ENCODE measurements at regions not wholly inside any gene's neighbourhood (a gene's known extent, or its start where the extent isn't known, plus 50 kb on each side); places are given as distances from the start of the nearest gene placed in this dataset.

GRCh38 chr4:187491959-187492358 lies 503.6 kb upstream of the ZFP42 start (continued):
- TF ChIP-seq, protein P1, sequence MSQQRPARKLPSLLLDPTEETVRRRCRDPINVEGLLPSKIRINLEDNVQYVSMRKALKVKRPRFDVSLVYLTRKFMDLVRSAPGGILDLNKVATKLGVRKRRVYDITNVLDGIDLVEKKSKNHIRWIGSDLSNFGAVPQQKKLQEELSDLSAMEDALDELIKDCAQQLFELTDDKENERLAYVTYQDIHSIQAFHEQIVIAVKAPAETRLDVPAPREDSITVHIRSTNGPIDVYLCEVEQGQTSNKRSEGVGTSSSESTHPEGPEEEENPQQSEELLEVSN (IDR thresholded peaks at IDR 0.05) = no peak

DNA sequence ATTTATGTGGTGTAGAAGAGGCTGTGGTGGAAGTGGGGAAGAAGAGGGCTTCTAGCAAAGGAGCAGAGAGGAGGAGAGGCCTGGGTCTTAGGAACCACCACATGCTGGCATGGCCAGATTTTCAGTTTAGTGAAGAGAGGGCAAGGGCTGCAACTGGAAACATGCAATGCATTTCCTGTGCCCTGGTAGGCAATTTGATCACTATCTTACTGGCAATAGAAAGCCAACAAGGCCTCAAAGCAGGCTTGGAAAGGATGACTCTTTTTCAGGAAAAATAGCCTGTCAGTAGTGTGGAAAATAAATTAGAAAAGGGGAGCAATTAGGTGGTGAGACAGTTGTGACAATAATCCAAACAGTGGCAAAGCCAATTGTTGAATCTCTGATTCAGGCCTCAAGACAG lies 501.9 kb upstream of the ZFP42 start:
- Histone ChIP-seq H3K18ac (ENCODE audit: extremely low read depth, low read length) (no peak overlapping the region), H2AK5ac (ENCODE audit: low read depth, low read length) (no peak overlapping the region), H3K4ac (replicated peaks; ENCODE audit: insufficient read length, low read depth, low read length) (no peak overlapping the region), H2BK20ac (ENCODE audit: low read length) (no peak overlapping the region), H3K4me2 (ENCODE audit: insufficient read depth in 1 of 2, low read depth in 2 of 2, low read length in 2 of 2) (no peak overlapping the region), H3K79me2 (ENCODE audit: control insufficient read depth in 1 of 2, insufficient read depth in 2 of 2, low read length in 2 of 2) (no peaks in the 10 kb centered on the region), H2BK12ac (ENCODE audit: low read depth, low read length) (no peak overlapping the region), H3K27me3 (replicated peaks in 1 of 4; ENCODE audit: control insufficient read depth in 3 of 4, extremely low read depth in 1 of 4, insufficient read depth in 3 of 4, low read length in 3 of 4) (no peaks in the 10 kb centered on the region), H3K4me1 (replicated peaks in 1 of 4; ENCODE audit: control insufficient read depth in 3 of 4, insufficient read depth in 4 of 4, low read length in 3 of 4) (no peaks in the 10 kb centered on the region), H3K23ac (ENCODE audit: insufficient read length) (no peak overlapping the region), H3K27ac (ENCODE audit: low read depth, low read length) (no peak overlapping the region), H4K91ac (replicated peaks; ENCODE audit: insufficient read length, low read length) (no peak overlapping the region), H3K36me3 (ENCODE audit: control insufficient read depth in 2 of 4, insufficient read depth in 4 of 4, low read length in 3 of 4) (no peaks in the 10 kb centered on the region), H4K8ac (ENCODE audit: extremely low read depth, insufficient read depth, low read length) (no peak overlapping the region), H3K14ac (ENCODE audit: insufficient read length) (no peak overlapping the region), H4K5ac (ENCODE audit: insufficient read length, low read depth, low read length) (no peak overlapping the region), H3K79me1 (ENCODE audit: low read depth, low read length) (no peaks in the 10 kb centered on the region), H3K23me2 (ENCODE audit: low read depth, low read length) (no peaks in the 10 kb centered on the region), H3K56ac (replicated peaks; ENCODE audit: insufficient read length, low read depth, low read length) (no peak overlapping the region), H2BK15ac (ENCODE audit: low read length) (no peak overlapping the region), H3K4me3 (ENCODE audit: extremely low read depth in 1 of 4, insufficient read depth in 2 of 4, low read depth in 3 of 4, low read length in 4 of 4) (no peak overlapping the region), H2BK120ac (replicated peaks; ENCODE audit: low read depth, low read length) (no peak overlapping the region), H3K9ac (replicated peaks in 1 of 4; ENCODE audit: extremely low read depth in 1 of 4, low read depth in 3 of 4, low read length in 3 of 4) (no peak overlapping the region), H4K20me1 (replicated peaks in 1 of 2; ENCODE audit: control insufficient read depth in 1 of 2, insufficient read depth in 2 of 2, low read length in 2 of 2) (no peaks in the 10 kb centered on the region), H3K9me3 (ENCODE audit: insufficient read depth in 2 of 2, low read depth in 1 of 2, low read length in 1 of 2) (peaks cover 4 to 5% of the 10 kb centered on the region in 2 experiments; a peak in 1 of 4 replicates), H2AFZ (ENCODE audit: low read length) (no peak overlapping the region), H2BK5ac (ENCODE audit: low read depth, low read length) (no peak overlapping the region)
- ChIA-PET CTCF (ENCODE audit: partially characterized antibody) (no interaction called here), POLR2A (ENCODE audit: partially characterized antibody) (no interaction called here)
- no peak for FAIRE-seq
- no peak for DNase-seq (ENCODE audit: low read depth in 1 of 2, low spot score in 2 of 2)
- TF ChIP-seq CEBPB (IDR thresholded peaks at IDR 0.05; ENCODE audit: low read depth, low read length) (no peak), RFX5 (IDR thresholded peaks at IDR 0.05; ENCODE audit: borderline replicate concordance, low read depth, low read length) (no peak), MAX (IDR thresholded peaks at IDR 0.05) (no peak), SP1 (IDR thresholded peaks at IDR 0.05; ENCODE audit: low read depth, low read length) (no peak), YY1 (IDR thresholded peaks at IDR 0.05; ENCODE audit: low read depth, low read length) (no peak), NRF1 (IDR thresholded peaks at IDR 0.05; ENCODE audit: low read depth, low read length) (no peak), RBBP5 (IDR thresholded peaks at IDR 0.05; ENCODE audit: borderline replicate concordance, low read depth, low read length) (no peak), GTF2F1 (IDR thresholded peaks at IDR 0.05; ENCODE audit: borderline replicate concordance, low read depth, low read length) (no peak), TAF1 (IDR thresholded peaks at IDR 0.05; ENCODE audit: low read depth, low read length) (no peak)
- TF ChIP-seq, protein P2, sequence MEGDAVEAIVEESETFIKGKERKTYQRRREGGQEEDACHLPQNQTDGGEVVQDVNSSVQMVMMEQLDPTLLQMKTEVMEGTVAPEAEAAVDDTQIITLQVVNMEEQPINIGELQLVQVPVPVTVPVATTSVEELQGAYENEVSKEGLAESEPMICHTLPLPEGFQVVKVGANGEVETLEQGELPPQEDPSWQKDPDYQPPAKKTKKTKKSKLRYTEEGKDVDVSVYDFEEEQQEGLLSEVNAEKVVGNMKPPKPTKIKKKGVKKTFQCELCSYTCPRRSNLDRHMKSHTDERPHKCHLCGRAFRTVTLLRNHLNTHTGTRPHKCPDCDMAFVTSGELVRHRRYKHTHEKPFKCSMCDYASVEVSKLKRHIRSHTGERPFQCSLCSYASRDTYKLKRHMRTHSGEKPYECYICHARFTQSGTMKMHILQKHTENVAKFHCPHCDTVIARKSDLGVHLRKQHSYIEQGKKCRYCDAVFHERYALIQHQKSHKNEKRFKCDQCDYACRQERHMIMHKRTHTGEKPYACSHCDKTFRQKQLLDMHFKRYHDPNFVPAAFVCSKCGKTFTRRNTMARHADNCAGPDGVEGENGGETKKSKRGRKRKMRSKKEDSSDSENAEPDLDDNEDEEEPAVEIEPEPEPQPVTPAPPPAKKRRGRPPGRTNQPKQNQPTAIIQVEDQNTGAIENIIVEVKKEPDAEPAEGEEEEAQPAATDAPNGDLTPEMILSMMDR (IDR thresholded peaks at IDR 0.05; ENCODE audit: control extremely low read depth in 1 of 3, insufficient read depth in 1 of 3, low read depth in 1 of 3, low read length in 3 of 3) = no peak

Measured in H1 (cell line).